ENCODE measurements at regions not wholly inside any gene's neighbourhood (a gene's known extent, or its start where the extent isn't known, plus 50 kb on each side); places are given as distances from the start of the nearest gene placed in this dataset.

GRCh38 chr4:123116412-123116811, 194.0 kb upstream of the NUDT6 start:
- no peak for DNase-seq (ENCODE audit: extremely low spot score)
- no peak for TF ChIP-seq CTCF (IDR thresholded peaks at IDR 0.05; ENCODE audit: control extremely low read depth, extremely low read depth, low read depth, missing control alignments)
- POLR2A ChIA-PET = no interaction called here
- CTCF ChIA-PET = interaction anchor here (0.9 to 2.3 kb wide), 2 partner anchors 9 to 14 kb away, joined by 3 to 8 read pairs; no protein-coding TSS in a partner anchor

- DNase-seq (ENCODE audit: extremely low spot score) = no peak
- ChIA-PET CTCF (interaction anchor here (0.5 kb wide), 1 partner anchor 273 kb away, joined by 3 read pairs; no protein-coding TSS in a partner anchor), POLR2A (no interaction called here)
- no peak for TF ChIP-seq CTCF (IDR thresholded peaks at IDR 0.05; ENCODE audit: control extremely low read depth, extremely low read depth, low read depth, missing control alignments)
Measured at GRCh38 chr4:123120473-123120872, 198.1 kb upstream of the NUDT6 start.

- ChIA-PET CTCF (no interaction called here), POLR2A (no interaction called here)
- no peak for DNase-seq (ENCODE audit: extremely low spot score)
- TF ChIP-seq CTCF (IDR thresholded peaks at IDR 0.05; ENCODE audit: control extremely low read depth, extremely low read depth, low read depth, missing control alignments) = no peak
Measured at GRCh38 chr4:123121241-123121907, 199.0 kb upstream of the NUDT6 start.

GRCh38 chr4:123125477-123125876, 203.1 kb upstream of the NUDT6 start:
- ChIA-PET POLR2A (no interaction called here), CTCF (interaction anchor here (1.6 to 1.8 kb wide), 2 partner anchors 9 to 23 kb away, joined by 6 to 8 read pairs; no protein-coding TSS in a partner anchor)
- TF ChIP-seq CTCF (IDR thresholded peaks at IDR 0.05; ENCODE audit: control extremely low read depth, extremely low read depth, low read depth, missing control alignments) = no peak
- DNase-seq (ENCODE audit: extremely low spot score) = no peak

- ChIA-PET POLR2A (no interaction called here), CTCF (no interaction called here)
- TF ChIP-seq CTCF (IDR thresholded peaks at IDR 0.05; ENCODE audit: control extremely low read depth, extremely low read depth, low read depth, missing control alignments) = no peak
- no peak for DNase-seq (ENCODE audit: extremely low spot score)
Measured at GRCh38 chr4:123127218-123127617, 204.8 kb upstream of the NUDT6 start.

GRCh38 chr4:123127875-123128274, 205.5 kb upstream of the NUDT6 start:
- TF ChIP-seq CTCF (IDR thresholded peaks at IDR 0.05; ENCODE audit: control extremely low read depth, extremely low read depth, low read depth, missing control alignments) = no peak
- ChIA-PET POLR2A (no interaction called here), CTCF (no interaction called here)
- DNase-seq (ENCODE audit: extremely low spot score) = no peak

Data from GM10248 (cell line).